Duodenal mucosa (tissue), 2 donors: ENCODE measurements at regions not wholly inside any gene's neighbourhood (a gene's known extent, or its start where the extent isn't known, plus 50 kb on each side); places are given as distances from the start of the nearest gene placed in this dataset.
"Not testable (repeated sequence)": the region's sequence is repeated elsewhere in the genome, so short reads cannot be mapped to it uniquely, and the experiment has no call there.

Experiments
- H3K27ac ChIP-seq: one replicate; pipeline ENCODE4 v1.7.0; 2013; ENCODE audit warnings: low read depth, low read length
- H3K27me3 ChIP-seq, 2 donors: one replicate each; pipeline ENCODE4 v1.7.0; 2013; ENCODE audit warnings: low read length in 2 of 2, control low read depth in 1 of 2; ENCODE audit not compliant: insufficient read depth in 2 of 2, control insufficient read depth in 1 of 2
- H3K36me3 ChIP-seq, 2 donors: one replicate each; pipeline ENCODE4 v1.7.0; 2013; ENCODE audit warnings: low read length in 2 of 2, control low read depth in 1 of 2; ENCODE audit not compliant: insufficient read depth in 2 of 2, control insufficient read depth in 1 of 2
- H3K4me1 ChIP-seq, 2 donors: one replicate each; pipeline ENCODE4 v1.7.0; 2013; ENCODE audit warnings: low read length in 2 of 2, control low read depth in 1 of 2; ENCODE audit not compliant: insufficient read depth in 2 of 2, control insufficient read depth in 1 of 2
- H3K4me3 ChIP-seq, 2 donors: one replicate each; pipeline ENCODE4 v1.7.0; 2013; ENCODE audit warnings: low read length in 2 of 2, low read depth in 1 of 2
- H3K9ac ChIP-seq, 2 donors: one replicate each; pipeline ENCODE4 v1.7.0; 2013; ENCODE audit warnings: low read length in 2 of 2, low read depth in 1 of 2
- H3K9me3 ChIP-seq, 2 donors: one replicate each; pipeline ENCODE4 v1.7.0; 2013; ENCODE audit warnings: low read length in 2 of 2, control low read depth in 1 of 2; ENCODE audit not compliant: control insufficient read depth in 1 of 2

GRCh38 chr2:144922519-144922918 is 402.6 kb upstream of the ZEB2 start:
- Histone ChIP-seq H3K4me1 (no peaks in the 10 kb centered on the region), H3K27me3 (no peaks in the 10 kb centered on the region), H3K9me3 (no peaks in the 10 kb centered on the region), H3K9ac (no peak overlapping the region), H3K27ac (no peak overlapping the region), H3K4me3 (no peak overlapping the region), H3K36me3 (no peaks in the 10 kb centered on the region)

GRCh38 chr2:144920755-144921530 is 401.0 kb upstream of the ZEB2 start:
- no peak overlapping the region for H3K27ac ChIP-seq
- no peaks in the 10 kb centered on the region for H3K27me3 ChIP-seq
- H3K4me1 ChIP-seq = no peaks in the 10 kb centered on the region
- H3K4me3 ChIP-seq = no peak overlapping the region
- H3K36me3 ChIP-seq = no peaks in the 10 kb centered on the region
- no peak overlapping the region for H3K9ac ChIP-seq
- H3K9me3 ChIP-seq = no peaks in the 10 kb centered on the region

DNA sequence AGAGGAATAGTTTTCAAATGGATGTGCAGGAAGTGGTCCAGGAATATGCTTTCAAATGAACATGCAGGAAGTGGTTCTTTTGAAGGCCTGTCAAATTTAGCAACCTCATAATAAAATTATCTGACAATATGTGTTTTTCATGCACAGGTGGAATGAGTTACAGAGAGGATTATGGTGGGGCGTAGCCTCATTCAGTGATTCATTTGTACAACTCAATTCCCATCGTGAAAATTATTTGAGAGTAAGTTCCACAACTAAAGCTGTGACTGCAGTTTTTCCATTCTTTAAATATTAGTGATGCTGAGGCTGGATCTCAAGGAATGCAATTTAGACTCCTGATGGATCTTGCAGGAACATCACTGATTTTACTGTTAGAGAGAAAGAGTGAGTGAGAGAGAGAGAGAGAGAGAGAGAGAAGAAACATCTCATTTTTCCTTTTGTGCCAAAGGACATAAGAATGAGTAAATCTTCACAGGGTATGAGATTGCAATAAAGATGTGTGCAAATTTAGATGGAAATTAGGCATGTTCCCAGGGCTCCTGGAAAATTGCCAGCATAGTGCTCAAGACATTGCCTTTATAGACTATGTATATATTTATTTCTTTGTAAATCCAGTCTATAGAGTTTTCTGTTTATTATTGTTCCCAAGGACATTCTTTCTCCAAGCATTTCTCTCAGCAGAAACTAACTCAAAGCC is 394.9 kb upstream of the ZEB2 start:
- Histone ChIP-seq H3K9ac (no peak overlapping the region), H3K36me3 (no peaks in the 10 kb centered on the region), H3K4me3 (no peak overlapping the region), H3K4me1 (no peaks in the 10 kb centered on the region), H3K27me3 (no peaks in the 10 kb centered on the region), H3K9me3 (no peaks in the 10 kb centered on the region), H3K27ac (no peak overlapping the region)

- no peaks in the 10 kb centered on the region for H3K9me3 ChIP-seq
- no peak overlapping the region for H3K27ac ChIP-seq
- H3K27me3 ChIP-seq = no peaks in the 10 kb centered on the region
- H3K4me1 ChIP-seq = no peaks in the 10 kb centered on the region
- H3K4me3 ChIP-seq = no peak overlapping the region
- H3K36me3 ChIP-seq = no peaks in the 10 kb centered on the region
- no peak overlapping the region for H3K9ac ChIP-seq
Measured at GRCh38 chr2:144914113-144914512, 394.2 kb upstream of the ZEB2 start.

DNA sequence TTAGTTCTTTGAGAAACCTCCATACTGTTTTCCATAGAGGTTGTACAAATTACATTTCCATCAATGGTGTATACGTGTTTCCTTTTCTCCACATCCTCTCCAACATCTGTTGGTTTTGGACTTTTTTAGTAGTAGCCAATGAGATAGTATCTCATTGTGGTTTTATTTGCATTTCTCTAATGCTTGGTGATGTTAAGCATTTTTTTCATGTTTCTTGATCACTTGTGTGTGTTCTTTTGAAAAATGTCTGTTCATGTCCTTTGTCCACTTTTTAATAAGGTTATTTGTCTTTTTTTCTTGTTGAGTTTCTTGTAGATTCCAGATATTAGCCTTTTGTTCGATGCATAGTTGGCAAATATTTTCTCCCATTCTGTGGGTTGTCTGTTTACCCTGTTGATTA is 392.3 kb upstream of the ZEB2 start:
- no peaks in the 10 kb centered on the region for H3K27me3 ChIP-seq
- no peak overlapping the region for H3K4me3 ChIP-seq
- no peaks in the 10 kb centered on the region for H3K36me3 ChIP-seq
- no peak overlapping the region for H3K9ac ChIP-seq
- H3K27ac ChIP-seq = no peak overlapping the region
- no peaks in the 10 kb centered on the region for H3K4me1 ChIP-seq
- H3K9me3 ChIP-seq = no peaks in the 10 kb centered on the region

- Histone ChIP-seq H3K9ac (no peak overlapping the region), H3K27me3 (no peaks in the 10 kb centered on the region), H3K36me3 (no peaks in the 10 kb centered on the region), H3K27ac (no peak overlapping the region), H3K4me1 (no peaks in the 10 kb centered on the region), H3K9me3 (no peaks in the 10 kb centered on the region), H3K4me3 (no peak overlapping the region)
Measured at GRCh38 chr2:144905956-144906355, 386.0 kb upstream of the ZEB2 start.

DNA sequence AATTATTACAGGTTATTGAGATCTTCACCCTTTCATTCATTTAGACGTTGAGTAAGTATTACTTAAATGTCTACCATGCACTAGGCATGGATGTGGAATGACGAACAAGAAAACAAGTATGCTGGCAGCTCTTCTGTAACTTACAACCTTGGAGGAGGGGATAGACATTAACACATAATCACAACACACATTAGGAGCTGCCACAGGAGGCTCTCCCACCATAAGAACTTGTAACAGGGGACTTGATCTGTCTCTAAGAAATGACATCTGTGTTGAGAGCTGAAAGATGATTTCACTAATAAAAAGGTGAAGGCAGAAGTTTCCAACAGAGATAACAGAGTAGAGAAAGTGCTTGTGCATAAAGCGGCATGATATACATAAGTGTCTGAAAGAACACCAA is 384.7 kb upstream of the ZEB2 start:
- H3K27ac ChIP-seq = no peak overlapping the region
- no peaks in the 10 kb centered on the region for H3K4me1 ChIP-seq
- H3K4me3 ChIP-seq = no peak overlapping the region
- H3K36me3 ChIP-seq = no peaks in the 10 kb centered on the region
- no peak overlapping the region for H3K9ac ChIP-seq
- no peaks in the 10 kb centered on the region for H3K9me3 ChIP-seq
- H3K27me3 ChIP-seq = no peaks in the 10 kb centered on the region

- not testable (repeated sequence) for H3K9ac ChIP-seq, H3K27ac ChIP-seq, H3K27me3 ChIP-seq, H3K4me1 ChIP-seq, H3K9me3 ChIP-seq, H3K4me3 ChIP-seq, H3K36me3 ChIP-seq
Measured at GRCh38 chr2:144903045-144903444, 383.1 kb upstream of the ZEB2 start.

DNA sequence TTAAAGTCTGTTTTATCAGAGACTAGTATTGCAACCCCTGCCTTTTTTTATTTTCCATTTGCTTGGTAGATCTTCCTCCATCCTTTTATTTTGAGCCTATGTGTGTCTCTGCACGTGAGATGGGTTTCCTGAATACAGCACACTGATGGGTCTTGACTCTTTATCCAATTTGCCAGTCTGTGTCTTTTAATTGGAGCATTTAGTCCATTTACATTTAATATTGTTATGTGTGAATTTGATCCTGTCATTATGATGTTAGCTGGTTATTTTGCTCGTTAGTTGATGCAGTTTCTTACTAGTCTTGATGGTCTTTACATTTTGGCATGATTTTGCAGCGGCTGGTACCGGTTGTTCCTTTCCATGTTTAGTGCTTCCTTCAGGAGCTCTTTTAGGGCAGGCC is 381.5 kb upstream of the ZEB2 start:
- H3K9ac ChIP-seq, H3K27ac ChIP-seq, H3K36me3 ChIP-seq, H3K9me3 ChIP-seq, H3K4me1 ChIP-seq, H3K27me3 ChIP-seq, H3K4me3 ChIP-seq: not testable (repeated sequence)

DNA sequence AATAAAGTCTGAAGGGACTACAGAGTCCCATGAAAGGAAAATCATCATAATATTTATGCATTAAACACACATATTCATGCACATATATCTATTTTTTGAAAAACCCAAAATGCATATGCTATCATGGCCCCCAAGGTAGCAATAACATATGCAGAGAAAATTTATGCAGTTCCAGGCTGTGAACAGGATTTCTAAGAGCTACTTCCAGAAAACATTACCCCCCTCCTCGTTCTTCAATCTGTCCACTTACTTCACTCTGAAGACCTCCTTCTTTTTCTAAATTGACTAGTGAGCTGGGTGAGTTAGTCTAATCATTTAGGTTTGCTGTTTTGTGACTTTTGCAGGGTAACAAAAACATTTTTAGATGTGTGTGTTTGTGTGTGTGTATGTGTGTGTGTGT is 376.4 kb upstream of the ZEB2 start:
- Histone ChIP-seq H3K4me3 (no peak overlapping the region), H3K36me3 (no peaks in the 10 kb centered on the region), H3K27me3 (no peaks in the 10 kb centered on the region), H3K9me3 (no peaks in the 10 kb centered on the region), H3K4me1 (no peaks in the 10 kb centered on the region), H3K9ac (no peak overlapping the region), H3K27ac (no peak overlapping the region)
